ENCODE measurements at regions not wholly inside any gene's neighbourhood (a gene's known extent, or its start where the extent isn't known, plus 50 kb on each side); places are given as distances from the start of the nearest gene placed in this dataset.

GRCh38 chr3:16798738-16799137, 86.0 kb upstream of the PLCL2 start:
- WGBS, result 85% methylated on average over 4 of the region's 4 CpGs
- H3K36me3 ChIP-seq (ENCODE audit: control insufficient read depth in 4 of 4, insufficient read depth in 3 of 4, low read depth in 1 of 4, low read length in 3 of 4), result no peaks in the 10 kb centered on the region
- H3K27me3 ChIP-seq (ENCODE audit: control insufficient read depth in 4 of 4, insufficient read depth in 4 of 4, low read length in 3 of 4), result no peaks in the 10 kb centered on the region
- no peak overlapping the region for H3K4me3 ChIP-seq (ENCODE audit: low read depth in 1 of 3, low read length in 3 of 3)
- no peak overlapping the region for H3K27ac ChIP-seq (ENCODE audit: low read depth in 1 of 2, low read length in 2 of 2)
- no peaks in the 10 kb centered on the region for H3K9me3 ChIP-seq (ENCODE audit: control insufficient read depth in 4 of 4, low read length in 3 of 4)
- TF ChIP-seq NR2F2 (IDR thresholded peaks at IDR 0.05) (no peak), TAF1 (conservative IDR thresholded peaks at IDR 0.05) (no peak), ATF3 (IDR thresholded peaks at IDR 0.05) (no peak), MAX (IDR thresholded peaks at IDR 0.05) (no peak), HNF4G (IDR thresholded peaks at IDR 0.05) (no peak), CTCF (IDR thresholded peaks at IDR 0.05; ENCODE audit: low read depth, low read length, missing input control) (no peak), EGR1 (IDR thresholded peaks at IDR 0.05; ENCODE audit: low read depth in 2 of 2) (no peak), GABPA (IDR thresholded peaks at IDR 0.05 in 1 of 2, conservative IDR thresholded peaks at IDR 0.05 in 1 of 2) (no peak), YY1 (IDR thresholded peaks at IDR 0.05) (no peak), HNF4A (conservative IDR thresholded peaks at IDR 0.05) (no peak), SP1 (IDR thresholded peaks at IDR 0.05) (no peak), RXRA (IDR thresholded peaks at IDR 0.05) (no peak), REST (IDR thresholded peaks at IDR 0.05) (no peak), FOXA1 (IDR thresholded peaks at IDR 0.05) (no peak), RAD21 (IDR thresholded peaks at IDR 0.05) (no peak), JUND (IDR thresholded peaks at IDR 0.05) (no peak), FOXA2 (IDR thresholded peaks at IDR 0.05) (no peak)
- no peak for DNase-seq (ENCODE audit: low spot score)
- H3K9ac ChIP-seq (ENCODE audit: low read depth in 1 of 2, low read length in 2 of 2), result no peak overlapping the region
- no peaks in the 10 kb centered on the region for H3K4me1 ChIP-seq (ENCODE audit: control insufficient read depth in 4 of 4, insufficient read depth in 4 of 4, low read length in 3 of 4)

- Histone ChIP-seq H3K36me3 (ENCODE audit: control insufficient read depth in 4 of 4, insufficient read depth in 3 of 4, low read depth in 1 of 4, low read length in 3 of 4) (no peaks in the 10 kb centered on the region), H3K27me3 (ENCODE audit: control insufficient read depth in 4 of 4, insufficient read depth in 4 of 4, low read length in 3 of 4) (no peaks in the 10 kb centered on the region), H3K27ac (ENCODE audit: low read depth in 1 of 2, low read length in 2 of 2) (no peak overlapping the region), H3K4me3 (ENCODE audit: low read depth in 1 of 3, low read length in 3 of 3) (no peak overlapping the region), H3K9ac (ENCODE audit: low read depth in 1 of 2, low read length in 2 of 2) (no peak overlapping the region), H3K4me1 (ENCODE audit: control insufficient read depth in 4 of 4, insufficient read depth in 4 of 4, low read length in 3 of 4) (no peaks in the 10 kb centered on the region), H3K9me3 (ENCODE audit: control insufficient read depth in 4 of 4, low read length in 3 of 4) (no peaks in the 10 kb centered on the region)
- DNase-seq (ENCODE audit: low spot score), result no peak
- TF ChIP-seq JUND (IDR thresholded peaks at IDR 0.05) (no peak), EGR1 (IDR thresholded peaks at IDR 0.05; ENCODE audit: low read depth in 2 of 2) (no peak), MAX (IDR thresholded peaks at IDR 0.05) (no peak), ATF3 (IDR thresholded peaks at IDR 0.05) (no peak), SP1 (IDR thresholded peaks at IDR 0.05) (no peak), GABPA (IDR thresholded peaks at IDR 0.05 in 1 of 2, conservative IDR thresholded peaks at IDR 0.05 in 1 of 2) (no peak)
- WGBS, result 63% methylated on average over 3 of the region's 3 CpGs
These were observed 84.4 kb upstream of the PLCL2 start for GRCh38 chr3:16800361-16800760.

Data from liver (tissue), 8 donors.